ENCODE measurements at regions not wholly inside any gene's neighbourhood (a gene's known extent, or its start where the extent isn't known, plus 50 kb on each side); places are given as distances from the start of the nearest gene placed in this dataset.

DNA sequence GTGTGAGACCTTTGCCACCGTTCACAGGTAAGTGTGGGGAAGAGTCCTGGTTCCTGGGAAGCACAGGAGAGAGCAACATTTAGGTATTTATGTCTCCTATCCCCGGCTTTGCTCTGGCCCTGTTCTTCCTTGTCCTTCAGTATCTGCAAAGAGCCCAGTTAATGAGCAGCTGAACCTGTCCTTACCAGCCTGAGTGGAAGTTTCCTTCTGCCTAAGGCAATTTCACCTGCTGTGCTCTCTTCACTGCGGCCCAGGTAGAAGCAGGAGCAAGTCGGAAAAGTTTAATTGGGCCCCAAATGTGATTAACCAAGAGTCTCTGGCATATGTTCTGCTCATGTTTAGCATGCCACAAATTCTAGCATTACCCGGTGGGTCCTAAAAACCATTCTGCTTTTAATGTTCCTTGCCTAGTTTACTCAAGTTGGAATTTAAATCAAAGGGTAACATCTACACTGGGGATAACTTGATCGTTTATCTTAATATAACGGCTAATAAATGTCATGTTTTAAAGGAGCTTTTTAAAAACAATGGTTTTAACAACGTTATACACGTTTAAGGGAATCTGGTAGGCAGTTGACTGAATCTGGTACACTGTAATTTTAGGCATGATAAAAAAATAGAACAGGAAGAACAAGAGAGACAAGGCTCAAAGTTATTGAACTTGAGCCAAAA, 817.1 kb downstream of the TYW1 start:
- Mint-ChIP-seq H3K4me1 (no peaks in the 10 kb centered on the region), H3K4me3 (no peak overlapping the region), H3K9me3 (peaks cover 12% of the 10 kb centered on the region), H3K27ac (no peak overlapping the region), H3K36me3 (peaks cover 2% of the 10 kb centered on the region), H3K27me3 (no peaks in the 10 kb centered on the region)
- DNase-seq (ENCODE audit: low spot score in 2 of 2) (no peak), ATAC-seq (ENCODE audit: low read depth) (no peak)

DNA sequence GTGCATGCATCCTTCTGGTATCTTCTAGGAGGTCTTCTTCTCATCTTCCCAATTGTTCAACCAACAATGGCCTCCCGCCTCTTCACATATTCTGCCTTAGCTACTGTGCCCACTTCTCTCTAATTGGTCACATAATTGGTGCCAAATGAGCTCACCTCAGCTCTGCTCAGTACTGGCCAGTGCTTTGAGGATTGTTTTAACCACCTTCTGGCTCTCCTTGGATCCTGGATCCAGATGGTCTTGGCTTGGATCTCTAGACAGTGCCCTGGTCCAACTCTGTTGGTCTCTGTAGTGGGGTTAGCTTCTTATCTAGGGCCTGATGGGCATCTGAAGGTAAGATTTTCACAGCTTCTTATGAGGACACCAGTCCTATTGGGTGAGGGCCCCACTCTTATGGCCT, 820.8 kb downstream of the TYW1 start:
- Mint-ChIP-seq H3K36me3 (peaks cover 2% of the 10 kb centered on the region), H3K27ac (no peak overlapping the region), H3K4me1 (no peaks in the 10 kb centered on the region), H3K27me3 (no peaks in the 10 kb centered on the region), H3K4me3 (no peak overlapping the region), H3K9me3 (peaks cover 10% of the 10 kb centered on the region)
- DNase-seq (ENCODE audit: low spot score in 2 of 2) (no peak), ATAC-seq (ENCODE audit: low read depth) (no peak)

DNA sequence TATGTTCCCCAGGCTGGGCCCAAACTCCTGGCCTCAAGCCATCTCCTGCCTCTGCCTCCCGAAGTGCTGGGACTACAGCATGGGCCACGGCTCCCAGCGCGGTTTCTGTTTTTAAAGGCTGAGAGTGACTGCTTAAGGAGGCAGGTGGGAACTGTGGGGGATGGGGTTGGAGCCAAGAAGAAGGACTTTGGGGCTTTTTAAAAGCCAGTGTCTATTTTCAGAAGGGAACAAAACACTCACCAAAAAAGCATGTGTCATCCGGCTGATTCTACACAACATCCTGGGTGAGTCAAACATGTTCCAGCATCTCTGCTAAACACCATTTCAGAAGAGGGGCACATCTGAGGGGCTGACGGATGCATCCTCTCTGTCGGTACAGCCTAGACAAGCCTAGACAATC, 824.5 kb downstream of the TYW1 start:
- H3K36me3 Mint-ChIP-seq: peaks cover 2% of the 10 kb centered on the region
- no peak for DNase-seq (ENCODE audit: low spot score in 2 of 2)
- H3K4me3 Mint-ChIP-seq: no peak overlapping the region
- no peaks in the 10 kb centered on the region for H3K4me1 Mint-ChIP-seq
- H3K9me3 Mint-ChIP-seq: peaks cover 13% of the 10 kb centered on the region
- ATAC-seq (ENCODE audit: low read depth): no peak
- no peak overlapping the region for H3K27ac Mint-ChIP-seq
- H3K27me3 Mint-ChIP-seq: no peaks in the 10 kb centered on the region

DNA sequence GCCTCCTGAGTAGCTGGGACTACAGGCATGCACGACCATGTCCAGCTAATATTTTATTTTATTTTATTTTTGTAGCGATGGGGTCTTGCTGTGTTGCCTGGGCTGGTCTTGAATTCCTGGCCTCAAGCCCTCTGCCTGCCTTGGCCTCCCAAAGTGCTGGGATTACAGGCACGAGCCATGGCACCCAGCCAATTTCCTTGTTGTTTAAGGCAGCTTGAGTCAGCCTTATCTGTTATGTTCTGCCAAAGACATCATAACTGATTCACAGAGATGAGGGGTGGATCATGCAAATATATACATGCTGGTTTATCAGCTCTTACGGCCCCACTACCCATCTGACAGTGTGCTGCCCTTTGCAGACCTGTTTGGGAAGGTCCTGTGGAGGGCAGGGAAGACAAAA, 826.7 kb downstream of the TYW1 start:
- no peak overlapping the region for H3K27ac Mint-ChIP-seq
- ATAC-seq (ENCODE audit: low read depth) (no peak), DNase-seq (ENCODE audit: low spot score in 2 of 2) (no peak)
- peaks cover 7% of the 10 kb centered on the region for H3K9me3 Mint-ChIP-seq
- H3K4me1 Mint-ChIP-seq: no peaks in the 10 kb centered on the region
- no peaks in the 10 kb centered on the region for H3K36me3 Mint-ChIP-seq
- no peak overlapping the region for H3K4me3 Mint-ChIP-seq
- H3K27me3 Mint-ChIP-seq: no peaks in the 10 kb centered on the region

DNA sequence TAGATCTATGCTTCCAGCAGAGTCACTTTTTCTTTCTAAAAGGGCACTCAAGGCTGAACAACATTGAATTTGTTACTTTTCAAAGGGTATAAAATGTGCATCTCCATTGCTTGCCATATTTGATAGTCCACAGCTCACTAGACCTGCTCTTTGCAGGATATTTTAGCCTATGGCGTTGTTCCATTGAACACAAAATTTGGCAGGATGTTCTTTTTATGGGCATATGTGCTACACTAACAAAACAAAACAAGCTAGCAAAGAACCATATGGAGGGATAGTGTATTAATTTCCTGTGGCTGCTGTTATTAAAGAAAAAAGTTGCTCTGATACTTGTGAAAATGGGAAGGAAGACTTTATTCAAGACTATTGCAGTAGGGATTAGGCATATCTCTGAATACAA, 828.7 kb downstream of the TYW1 start:
- DNase-seq (ENCODE audit: low spot score in 2 of 2) (no peak), ATAC-seq (ENCODE audit: low read depth) (no peak)
- H3K27ac Mint-ChIP-seq: no peak overlapping the region
- peaks cover 5% of the 10 kb centered on the region for H3K9me3 Mint-ChIP-seq
- H3K4me1 Mint-ChIP-seq: no peaks in the 10 kb centered on the region
- H3K4me3 Mint-ChIP-seq: no peak overlapping the region
- H3K27me3 Mint-ChIP-seq: no peaks in the 10 kb centered on the region
- no peaks in the 10 kb centered on the region for H3K36me3 Mint-ChIP-seq

DNA sequence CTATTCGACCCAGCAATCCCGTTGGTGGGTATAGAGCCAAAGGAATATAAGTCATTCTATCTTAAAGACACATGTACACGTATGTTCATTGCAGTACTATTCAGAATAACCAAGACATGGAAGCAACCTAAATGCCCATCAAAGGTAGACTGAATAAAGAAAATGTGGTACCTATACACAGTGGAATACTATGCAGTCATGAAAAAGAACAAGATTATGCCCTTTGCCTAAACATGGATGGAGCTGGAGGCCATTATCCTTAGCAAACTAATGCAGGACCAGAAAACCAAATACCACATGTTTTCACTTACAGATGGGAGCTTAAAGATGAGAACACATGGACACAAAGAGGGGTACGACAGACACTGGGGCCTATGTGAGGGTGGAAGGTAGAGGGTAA, 845.3 kb downstream of the TYW1 start:
- no peak for ATAC-seq (ENCODE audit: low read depth)
- H3K4me1 Mint-ChIP-seq: no peaks in the 10 kb centered on the region
- H3K27me3 Mint-ChIP-seq: no peaks in the 10 kb centered on the region
- no peaks in the 10 kb centered on the region for H3K36me3 Mint-ChIP-seq
- H3K4me3 Mint-ChIP-seq: no peak overlapping the region
- peaks cover 3% of the 10 kb centered on the region for H3K9me3 Mint-ChIP-seq
- no peak overlapping the region for H3K27ac Mint-ChIP-seq
- DNase-seq (ENCODE audit: low spot score in 2 of 2): no peak

DNA sequence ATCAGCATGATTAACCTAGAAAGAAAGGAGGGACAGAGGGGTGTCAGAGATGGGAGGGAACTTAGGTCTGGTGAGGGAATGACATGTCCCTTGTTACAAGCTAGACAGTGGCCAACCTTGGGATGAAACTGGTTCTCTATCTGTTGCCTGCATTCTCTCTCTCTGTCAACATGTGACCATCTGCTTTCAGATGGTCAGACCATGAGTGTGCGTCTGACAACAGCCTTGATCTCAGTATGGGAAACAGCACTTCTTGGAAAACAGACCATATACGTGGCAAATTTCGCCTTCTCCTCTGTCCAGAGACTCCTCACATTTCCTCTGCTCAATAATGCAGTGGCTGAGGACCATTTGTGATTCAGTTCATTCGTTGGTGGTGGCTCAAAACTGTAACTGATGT, 845.9 kb downstream of the TYW1 start:
- DNase-seq (ENCODE audit: low spot score in 2 of 2) (no peak), ATAC-seq (ENCODE audit: low read depth) (no peak)
- Mint-ChIP-seq H3K4me3 (no peak overlapping the region), H3K9me3 (peaks cover 3% of the 10 kb centered on the region), H3K27ac (no peak overlapping the region), H3K27me3 (no peaks in the 10 kb centered on the region), H3K4me1 (no peaks in the 10 kb centered on the region), H3K36me3 (no peaks in the 10 kb centered on the region)

DNA sequence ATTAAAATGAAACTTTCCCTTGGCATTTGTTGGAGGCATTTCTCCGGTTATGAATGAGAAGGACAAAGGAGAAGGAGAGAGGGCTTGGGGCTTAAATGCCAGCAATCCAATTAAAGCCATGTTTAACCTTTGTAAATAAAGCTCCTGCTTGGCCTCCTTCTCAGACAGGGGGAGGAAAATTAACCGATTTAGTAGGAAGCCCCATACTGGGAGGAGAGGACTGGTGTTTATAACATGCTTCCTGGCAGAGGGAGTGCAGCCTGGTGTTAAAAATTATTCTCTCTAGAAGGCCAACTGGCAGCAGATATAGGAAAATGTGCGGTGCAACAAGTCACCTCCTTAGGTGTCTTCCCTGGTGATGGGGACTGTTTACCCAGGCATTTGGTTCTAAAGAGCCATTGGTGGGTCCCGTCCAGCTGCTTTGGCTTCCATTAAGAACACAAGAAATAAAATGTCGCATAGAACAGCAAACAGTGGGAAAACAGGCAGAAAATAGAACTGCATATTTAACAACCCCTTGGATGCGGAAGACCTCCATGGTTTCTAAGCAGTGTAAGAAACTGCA, 846.5 kb downstream of the TYW1 start:
- Mint-ChIP-seq H3K36me3 (no peaks in the 10 kb centered on the region), H3K27ac (no peak overlapping the region), H3K9me3 (peaks cover 3% of the 10 kb centered on the region), H3K27me3 (no peaks in the 10 kb centered on the region), H3K4me3 (no peak overlapping the region), H3K4me1 (no peaks in the 10 kb centered on the region)
- DNase-seq (ENCODE audit: low spot score in 2 of 2): no peak
- no peak for ATAC-seq (ENCODE audit: low read depth)

DNA sequence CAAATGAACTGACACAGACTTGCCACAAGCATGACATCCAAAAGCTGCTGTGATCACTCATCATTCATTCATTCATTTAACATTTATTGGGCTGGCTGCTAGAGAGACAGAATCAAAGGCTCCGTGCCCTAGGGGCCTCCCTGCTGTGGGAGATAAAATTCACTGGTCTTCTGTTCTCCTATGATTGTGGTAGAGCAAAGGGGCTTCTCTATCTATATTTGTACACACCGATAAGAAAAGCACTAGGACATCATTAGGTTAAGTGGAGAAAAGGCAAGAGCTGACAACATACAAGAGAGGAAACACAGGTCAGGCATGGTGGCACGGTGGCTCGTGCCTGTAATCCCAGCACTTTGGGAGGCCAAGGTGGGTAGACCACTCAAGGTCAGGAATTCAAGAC, 847.0 kb downstream of the TYW1 start:
- Mint-ChIP-seq H3K4me1 (no peaks in the 10 kb centered on the region), H3K36me3 (no peaks in the 10 kb centered on the region), H3K27me3 (no peaks in the 10 kb centered on the region), H3K9me3 (peaks cover 3% of the 10 kb centered on the region), H3K27ac (no peak overlapping the region), H3K4me3 (no peak overlapping the region)
- no peak for DNase-seq (ENCODE audit: low spot score in 2 of 2)
- ATAC-seq (ENCODE audit: low read depth): no peak

DNA sequence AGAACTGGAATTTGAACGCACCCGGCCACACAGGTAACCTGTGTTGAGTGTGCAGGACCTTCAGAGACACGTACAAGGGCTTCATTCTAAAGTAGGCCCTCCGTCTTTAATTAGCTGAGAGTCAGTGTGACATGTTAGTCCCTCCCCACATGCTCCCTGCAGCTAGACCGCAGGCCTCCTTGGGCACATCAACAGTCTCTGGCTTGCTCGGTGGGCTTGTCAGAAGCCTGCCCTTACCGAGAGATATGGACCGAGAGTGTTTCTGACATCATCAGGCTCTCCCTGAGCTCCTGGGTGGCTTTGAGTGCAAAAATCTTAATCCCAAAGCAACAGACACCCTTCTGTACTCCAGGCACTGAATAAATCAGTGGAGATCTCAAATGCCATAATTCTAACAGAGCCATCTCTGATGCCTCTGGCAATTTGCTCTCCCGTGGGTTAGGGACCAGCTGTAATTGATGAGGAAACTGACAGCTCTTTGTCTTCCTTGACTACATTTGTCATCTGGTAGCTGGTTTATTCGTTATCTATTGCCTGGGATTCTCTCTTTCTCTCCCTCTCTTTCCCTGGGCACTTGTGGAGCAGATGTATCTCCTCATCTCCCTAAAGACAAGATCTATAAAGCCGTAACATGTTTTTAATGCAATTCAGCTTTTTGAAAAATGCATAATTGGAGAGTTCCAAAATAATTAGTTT, 850.6 kb downstream of the TYW1 start:
- no peaks in the 10 kb centered on the region for H3K36me3 Mint-ChIP-seq
- H3K27me3 Mint-ChIP-seq: no peaks in the 10 kb centered on the region
- H3K9me3 Mint-ChIP-seq: peaks cover 5% of the 10 kb centered on the region
- ATAC-seq (ENCODE audit: low read depth) (no peak), DNase-seq (ENCODE audit: low spot score in 2 of 2) (no peak)
- H3K27ac Mint-ChIP-seq: no peak overlapping the region
- H3K4me1 Mint-ChIP-seq: no peaks in the 10 kb centered on the region
- no peak overlapping the region for H3K4me3 Mint-ChIP-seq

DNA sequence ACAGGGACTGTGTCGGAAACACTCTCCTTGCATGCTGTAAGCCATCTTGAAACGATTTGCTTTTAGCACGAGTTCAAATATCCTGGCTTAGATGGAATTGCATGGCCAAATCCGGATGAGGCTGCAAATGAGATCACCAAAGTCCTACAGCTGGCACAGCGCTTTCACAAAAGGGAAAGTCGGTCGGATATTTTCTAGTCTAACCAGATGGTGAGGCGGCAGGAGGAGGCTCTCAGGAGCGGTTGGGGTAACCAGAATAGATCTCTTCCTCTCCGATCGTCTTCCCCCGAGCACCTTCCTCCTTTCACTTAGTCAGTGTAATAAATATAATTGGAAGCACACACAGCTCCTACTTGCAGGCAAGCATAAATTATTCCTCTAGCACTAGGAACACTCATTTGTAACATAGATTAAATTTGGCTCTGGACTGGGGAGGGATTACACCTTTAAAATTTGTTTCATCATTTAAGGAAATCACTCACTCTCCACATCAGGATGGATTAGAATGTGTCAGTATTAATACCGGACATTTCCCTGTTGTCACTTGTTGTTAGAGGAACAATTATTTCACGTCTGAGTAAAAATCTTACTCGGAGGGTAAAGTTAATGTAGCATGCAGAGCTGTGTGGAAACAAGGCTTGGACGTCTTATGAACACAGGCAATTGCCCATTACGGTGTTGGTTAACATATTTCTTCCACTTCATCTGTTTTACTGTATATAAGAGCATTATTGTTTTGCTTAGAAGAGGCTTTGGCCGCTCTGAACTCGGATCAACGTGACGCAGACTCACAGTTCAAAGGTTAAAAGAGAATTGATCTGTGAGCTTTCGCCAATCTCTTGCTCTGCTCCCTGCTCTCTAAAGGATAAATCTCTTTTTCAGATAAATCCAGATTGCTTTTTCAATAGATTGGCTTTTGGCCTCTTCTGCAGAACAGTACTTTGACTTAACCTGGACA, 857.9 kb downstream of the TYW1 start:
- Mint-ChIP-seq H3K9me3 (peaks cover 15% of the 10 kb centered on the region), H3K4me3 (no peak overlapping the region), H3K27me3 (no peaks in the 10 kb centered on the region), H3K27ac (no peak overlapping the region), H3K36me3 (no peaks in the 10 kb centered on the region), H3K4me1 (no peaks in the 10 kb centered on the region)
- DNase-seq (ENCODE audit: low spot score in 2 of 2): no peak
- ATAC-seq (ENCODE audit: low read depth): no peak

DNA sequence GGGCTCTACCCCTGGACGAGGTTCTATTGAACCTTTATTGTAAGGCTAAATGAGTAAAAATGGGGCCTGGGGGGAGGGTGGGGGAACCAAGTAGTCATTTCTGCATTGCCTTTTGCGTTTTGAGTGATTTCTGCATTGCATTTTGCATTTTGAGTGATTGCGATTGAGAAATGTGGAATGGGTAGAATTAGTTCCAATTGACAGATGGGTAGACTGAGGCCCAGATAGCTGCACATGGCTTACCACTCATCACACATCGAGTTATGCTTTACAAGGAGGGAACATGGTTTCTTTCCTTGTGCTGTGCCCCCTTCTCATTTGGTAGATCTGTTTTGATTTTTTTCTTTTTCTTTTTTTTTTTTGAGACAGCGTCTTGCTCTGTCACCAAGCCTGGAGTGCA, 858.7 kb downstream of the TYW1 start:
- Mint-ChIP-seq H3K4me1 (no peaks in the 10 kb centered on the region), H3K27ac (no peak overlapping the region), H3K36me3 (no peaks in the 10 kb centered on the region), H3K9me3 (peaks cover 15% of the 10 kb centered on the region), H3K4me3 (no peak overlapping the region), H3K27me3 (no peaks in the 10 kb centered on the region)
- ATAC-seq (ENCODE audit: low read depth) (no peak), DNase-seq (ENCODE audit: low spot score in 2 of 2) (no peak)

DNA sequence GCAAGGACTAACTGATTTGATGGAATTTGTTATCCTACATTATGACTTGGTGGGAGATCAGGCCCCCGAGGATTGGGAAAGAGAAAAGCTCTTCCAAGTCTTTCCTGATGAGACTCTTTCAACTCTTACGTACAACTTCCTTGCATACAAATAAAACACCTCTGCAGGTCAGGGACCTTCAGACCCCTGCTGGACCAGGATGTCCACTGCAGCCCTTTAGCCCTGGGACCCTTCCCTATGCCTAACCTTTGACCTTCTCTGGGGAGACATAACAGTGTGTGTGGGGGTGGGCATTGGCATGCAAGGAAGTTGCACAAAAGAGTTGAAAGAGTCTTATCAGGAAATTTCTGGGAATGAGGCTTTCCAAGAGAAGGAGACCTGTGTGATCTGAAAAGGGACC, 859.4 kb downstream of the TYW1 start:
- Mint-ChIP-seq H3K4me3 (no peak overlapping the region), H3K9me3 (peaks cover 14% of the 10 kb centered on the region), H3K27me3 (no peaks in the 10 kb centered on the region), H3K4me1 (no peaks in the 10 kb centered on the region), H3K27ac (no peak overlapping the region), H3K36me3 (no peaks in the 10 kb centered on the region)
- ATAC-seq (ENCODE audit: low read depth) (no peak), DNase-seq (ENCODE audit: low spot score in 2 of 2) (no peak)

DNA sequence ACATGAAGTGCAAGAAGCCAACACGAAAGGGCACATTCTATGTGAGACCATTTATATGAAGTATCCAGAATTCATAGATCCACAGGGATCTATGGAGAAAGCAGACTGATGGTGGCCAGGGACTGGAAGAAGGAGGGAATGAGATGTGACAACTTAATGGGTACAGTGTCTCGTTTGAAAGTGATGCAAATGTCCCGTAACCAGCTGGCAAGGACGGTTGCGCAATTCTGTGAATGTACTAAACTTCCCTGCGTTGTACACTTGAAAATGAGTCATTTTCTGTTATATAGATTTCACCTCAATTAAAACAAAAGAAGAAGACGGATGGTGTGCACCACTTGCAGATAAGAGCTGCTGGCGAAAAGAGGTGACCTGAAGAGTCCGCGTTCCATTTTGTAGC, 861.1 kb downstream of the TYW1 start:
- ATAC-seq (ENCODE audit: low read depth) (no peak), DNase-seq (ENCODE audit: low spot score in 2 of 2) (no peak)
- no peaks in the 10 kb centered on the region for H3K4me1 Mint-ChIP-seq
- H3K9me3 Mint-ChIP-seq: peaks cover 14% of the 10 kb centered on the region
- no peaks in the 10 kb centered on the region for H3K36me3 Mint-ChIP-seq
- H3K4me3 Mint-ChIP-seq: no peak overlapping the region
- no peak overlapping the region for H3K27ac Mint-ChIP-seq
- no peaks in the 10 kb centered on the region for H3K27me3 Mint-ChIP-seq

All from memory B cell (primary cell).